Skeletal muscle cell (primary cell): ENCODE measurements at regions not wholly inside any gene's neighbourhood (a gene's known extent, or its start where the extent isn't known, plus 50 kb on each side); places are given as distances from the start of the nearest gene placed in this dataset.

Experiments used
- DNase-seq: peaks from one replicate; pipeline ENCODE4 v3.0.0-alpha.2; 2010; ENCODE audit warnings: low read depth
- H3K4me3 ChIP-seq: 2 replicates; pipeline ENCODE4 v1.5.1; 2011; ENCODE audit warnings: low read depth, mild to moderate bottlenecking, control low read depth, low read length, moderate library complexity

GRCh38 chr11:95693298-95693697, 96.3 kb downstream of the FAM76B start:
- H3K4me3 ChIP-seq = no peak overlapping the region
- no peak for DNase-seq

- DNase-seq = no peak
- no peak overlapping the region for H3K4me3 ChIP-seq
Measured at GRCh38 chr11:95692526-95693260, 96.9 kb downstream of the FAM76B start.

- H3K4me3 ChIP-seq = no peak overlapping the region
- DNase-seq = no peak
Measured at GRCh38 chr11:95690100-95690499, 99.5 kb downstream of the FAM76B start.

- H3K4me3 ChIP-seq = no peak overlapping the region
- no peak for DNase-seq
Measured at GRCh38 chr11:95688501-95689222, 100.9 kb downstream of the FAM76B start.

GRCh38 chr11:95688015-95688414, 101.6 kb downstream of the FAM76B start:
- DNase-seq = no peak
- no peak overlapping the region for H3K4me3 ChIP-seq

- no peak overlapping the region for H3K4me3 ChIP-seq
- no peak for DNase-seq
Measured at GRCh38 chr11:95686265-95686664, 103.3 kb downstream of the FAM76B start.

GRCh38 chr11:95684701-95685100, 104.9 kb downstream of the FAM76B start:
- no peak overlapping the region for H3K4me3 ChIP-seq
- DNase-seq = no peak

- no peak for DNase-seq
- no peak overlapping the region for H3K4me3 ChIP-seq
Measured at GRCh38 chr11:95684170-95684569, 105.4 kb downstream of the FAM76B start.

- H3K4me3 ChIP-seq = no peak overlapping the region
- DNase-seq = no peak
Measured at GRCh38 chr11:95682552-95682951, 107.0 kb downstream of the FAM76B start.

GRCh38 chr11:95680169-95680929, 109.2 kb downstream of the FAM76B start:
- H3K4me3 ChIP-seq = no peak overlapping the region
- DNase-seq = peak; percentile 73

GRCh38 chr11:95678988-95679387, 110.6 kb downstream of the FAM76B start:
- no peak for DNase-seq
- no peak overlapping the region for H3K4me3 ChIP-seq

- no peak for DNase-seq
Measured at GRCh38 chr11:95676308-95676707, 113.3 kb downstream of the FAM76B start.

GRCh38 chr11:95675585-95675984, 114.0 kb downstream of the FAM76B start:
- no peak for DNase-seq
- no peak overlapping the region for H3K4me3 ChIP-seq

More at GRCh38 chr11:95676308-95676707, 113.3 kb downstream of the FAM76B start:
- no peak overlapping the region for H3K4me3 ChIP-seq

GRCh38 chr11:95674657-95675358, 114.8 kb downstream of the FAM76B start:
- no peak for DNase-seq
- H3K4me3 ChIP-seq = no peak overlapping the region

- DNase-seq = no peak
- no peak overlapping the region for H3K4me3 ChIP-seq
Measured at GRCh38 chr11:95671768-95672167, 117.8 kb downstream of the FAM76B start.

- no peak overlapping the region for H3K4me3 ChIP-seq
- peak; percentile 26 for DNase-seq
Measured at GRCh38 chr11:95668131-95668530, 121.5 kb downstream of the FAM76B start.

GRCh38 chr11:95661162-95661561, 128.4 kb downstream of the FAM76B start:
- no peak overlapping the region for H3K4me3 ChIP-seq
- no peak for DNase-seq

- DNase-seq = no peak
- no peak overlapping the region for H3K4me3 ChIP-seq
Measured at GRCh38 chr11:95660038-95660437, 129.5 kb downstream of the FAM76B start.

- no peak overlapping the region for H3K4me3 ChIP-seq
- peak; percentile 74 for DNase-seq
Measured at GRCh38 chr11:95659088-95659487, 130.5 kb downstream of the FAM76B start.

GRCh38 chr11:95655536-95655935, 134.0 kb downstream of the FAM76B start:
- no peak overlapping the region for H3K4me3 ChIP-seq
- DNase-seq = no peak
